ENCODE measurements at regions not wholly inside any gene's neighbourhood (a gene's known extent, or its start where the extent isn't known, plus 50 kb on each side); places are given as distances from the start of the nearest gene placed in this dataset.

- no peak for DNase-seq (ENCODE audit: low read depth, low spot score)
- Histone ChIP-seq H3K79me2 (ENCODE audit: control insufficient read depth, insufficient read depth, low read length) (no peaks in the 10 kb centered on the region), H3K9me3 (ENCODE audit: control insufficient read depth, low read depth, low read length) (peaks cover 3% of the 10 kb centered on the region), H3K36me3 (ENCODE audit: control insufficient read depth in 2 of 2, extremely low read depth in 1 of 2, insufficient read depth in 2 of 2, low read length in 2 of 2) (no peaks in the 10 kb centered on the region), H3K9me1 (ENCODE audit: control insufficient read depth, extremely low read depth, insufficient read depth, low read length) (no peaks in the 10 kb centered on the region), H3K27ac (ENCODE audit: control insufficient read depth, insufficient read depth, low read length) (no peak overlapping the region), H3K4me1 (ENCODE audit: control insufficient read depth, extremely low read depth, insufficient read depth, low read length) (peaks cover 26% of the 10 kb centered on the region), H2AFZ (ENCODE audit: control insufficient read depth, low read length) (no peak overlapping the region), H3K27me3 (ENCODE audit: control insufficient read depth, extremely low read depth, insufficient read depth, low read length) (no peaks in the 10 kb centered on the region), H3K4me2 (ENCODE audit: control insufficient read depth, extremely low read depth, insufficient read depth, low read depth, low read length) (no peak overlapping the region), H4K20me1 (ENCODE audit: control insufficient read depth, extremely low read depth, insufficient read depth, low read length) (no peaks in the 10 kb centered on the region), H3K4me3 (ENCODE audit: control insufficient read depth in 2 of 3, extremely low read depth in 1 of 3, insufficient read depth in 2 of 3, low read depth in 1 of 3, low read length in 3 of 3) (no peak overlapping the region), H3K9ac (ENCODE audit: control insufficient read depth, extremely low read depth, insufficient read depth, low read length) (no peak overlapping the region)
- FAIRE-seq, result no peak
- TF ChIP-seq EZH2 (IDR thresholded peaks at IDR 0.05; ENCODE audit: low read length), result no peak
- TF ChIP-seq, protein P1, sequence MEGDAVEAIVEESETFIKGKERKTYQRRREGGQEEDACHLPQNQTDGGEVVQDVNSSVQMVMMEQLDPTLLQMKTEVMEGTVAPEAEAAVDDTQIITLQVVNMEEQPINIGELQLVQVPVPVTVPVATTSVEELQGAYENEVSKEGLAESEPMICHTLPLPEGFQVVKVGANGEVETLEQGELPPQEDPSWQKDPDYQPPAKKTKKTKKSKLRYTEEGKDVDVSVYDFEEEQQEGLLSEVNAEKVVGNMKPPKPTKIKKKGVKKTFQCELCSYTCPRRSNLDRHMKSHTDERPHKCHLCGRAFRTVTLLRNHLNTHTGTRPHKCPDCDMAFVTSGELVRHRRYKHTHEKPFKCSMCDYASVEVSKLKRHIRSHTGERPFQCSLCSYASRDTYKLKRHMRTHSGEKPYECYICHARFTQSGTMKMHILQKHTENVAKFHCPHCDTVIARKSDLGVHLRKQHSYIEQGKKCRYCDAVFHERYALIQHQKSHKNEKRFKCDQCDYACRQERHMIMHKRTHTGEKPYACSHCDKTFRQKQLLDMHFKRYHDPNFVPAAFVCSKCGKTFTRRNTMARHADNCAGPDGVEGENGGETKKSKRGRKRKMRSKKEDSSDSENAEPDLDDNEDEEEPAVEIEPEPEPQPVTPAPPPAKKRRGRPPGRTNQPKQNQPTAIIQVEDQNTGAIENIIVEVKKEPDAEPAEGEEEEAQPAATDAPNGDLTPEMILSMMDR (optimal IDR thresholded peaks at IDR 0.05 in 1 of 3, IDR thresholded peaks at IDR 0.05 in 1 of 3, conservative IDR thresholded peaks at IDR 0.05 in 1 of 3; ENCODE audit: extremely low read depth in 1 of 3, insufficient read depth in 2 of 3, low read length in 3 of 3), result no peak
- dilution Hi-C loops (cut with MboI; ENCODE audit: extremely low pct_ligation_motif_present, low sequenced_read_pairs), result no loop called here
Measured at GRCh38 chr2:42864222-42864621, 71.8 kb upstream of the HAAO start.

GRCh38 chr2:42863751-42864150 is 71.4 kb upstream of the HAAO start:
- dilution Hi-C loops (cut with MboI; ENCODE audit: extremely low pct_ligation_motif_present, low sequenced_read_pairs), result no loop called here
- H3K79me2 ChIP-seq (ENCODE audit: control insufficient read depth, insufficient read depth, low read length), result no peaks in the 10 kb centered on the region
- FAIRE-seq (no peak), DNase-seq (ENCODE audit: low read depth, low spot score) (no peak)
- H3K36me3 ChIP-seq (ENCODE audit: control insufficient read depth in 2 of 2, extremely low read depth in 1 of 2, insufficient read depth in 2 of 2, low read length in 2 of 2), result no peaks in the 10 kb centered on the region
- H3K27ac ChIP-seq (ENCODE audit: control insufficient read depth, insufficient read depth, low read length), result no peak overlapping the region
- H3K4me3 ChIP-seq (ENCODE audit: control insufficient read depth in 2 of 3, extremely low read depth in 1 of 3, insufficient read depth in 2 of 3, low read depth in 1 of 3, low read length in 3 of 3), result no peak overlapping the region
- no peaks in the 10 kb centered on the region for H3K27me3 ChIP-seq (ENCODE audit: control insufficient read depth, extremely low read depth, insufficient read depth, low read length)
- no peak overlapping the region for H3K9ac ChIP-seq (ENCODE audit: control insufficient read depth, extremely low read depth, insufficient read depth, low read length)
- no peaks in the 10 kb centered on the region for H4K20me1 ChIP-seq (ENCODE audit: control insufficient read depth, extremely low read depth, insufficient read depth, low read length)
- peaks cover 26% of the 10 kb centered on the region for H3K4me1 ChIP-seq (ENCODE audit: control insufficient read depth, extremely low read depth, insufficient read depth, low read length)
- no peak for TF ChIP-seq EZH2 (IDR thresholded peaks at IDR 0.05; ENCODE audit: low read length)
- TF ChIP-seq, protein P1 (optimal IDR thresholded peaks at IDR 0.05 in 1 of 3, IDR thresholded peaks at IDR 0.05 in 1 of 3, conservative IDR thresholded peaks at IDR 0.05 in 1 of 3; ENCODE audit: extremely low read depth in 1 of 3, insufficient read depth in 2 of 3, low read length in 3 of 3), result no peak
- no peak overlapping the region for H2AFZ ChIP-seq (ENCODE audit: control insufficient read depth, low read length)
- peaks cover 3% of the 10 kb centered on the region for H3K9me3 ChIP-seq (ENCODE audit: control insufficient read depth, low read depth, low read length)
- H3K9me1 ChIP-seq (ENCODE audit: control insufficient read depth, extremely low read depth, insufficient read depth, low read length), result no peaks in the 10 kb centered on the region
- no peak overlapping the region for H3K4me2 ChIP-seq (ENCODE audit: control insufficient read depth, extremely low read depth, insufficient read depth, low read depth, low read length)

Measured in keratinocyte (primary cell).